Osteoblast (primary cell): ENCODE measurements at regions not wholly inside any gene's neighbourhood (a gene's known extent, or its start where the extent isn't known, plus 50 kb on each side); places are given as distances from the start of the nearest gene placed in this dataset.

Experiments used
- DNase-seq: peaks from one replicate; pipeline ENCODE4 v3.0.0; 2011; ENCODE audit warnings: low spot score, mixed read lengths; ENCODE audit not compliant: insufficient read length; ENCODE audit errors: missing footprints
- H2AFZ ChIP-seq: 2 replicates; pipeline ENCODE4 v1.6.0; 2011; ENCODE audit warnings: mild to moderate bottlenecking, low read length
- H3K27ac ChIP-seq: 2 replicates; pipeline ENCODE4 v1.5.1; 2011; ENCODE audit warnings: mild to moderate bottlenecking, low read depth, low read length, moderate library complexity
- H3K27me3 ChIP-seq: 2 replicates; pipeline ENCODE4 v1.6.0; 2012; ENCODE audit warnings: mild to moderate bottlenecking, control low read depth, inconsistent platforms, low read length, moderate library complexity; ENCODE audit not compliant: insufficient read depth
- H3K36me3 ChIP-seq: 2 replicates; pipeline ENCODE4 v1.5.1; 2011; ENCODE audit warnings: mild to moderate bottlenecking, low read length, control low read depth, moderate library complexity; ENCODE audit not compliant: insufficient read depth
- H3K4me1 ChIP-seq: 2 replicates; pipeline ENCODE4 v1.5.1; 2011; ENCODE audit warnings: mild to moderate bottlenecking, low read length, control low read depth, moderate library complexity; ENCODE audit not compliant: insufficient read depth
- H3K4me2 ChIP-seq: 2 replicates; pipeline ENCODE4 v1.6.0; 2011; ENCODE audit warnings: mild to moderate bottlenecking, low read length; ENCODE audit not compliant: insufficient read depth
- H3K4me3 ChIP-seq: fragments of 200-600 bp; sonication (generic); 3 replicates; pipeline ENCODE4 v1.5.1; 2012; ENCODE audit warnings: mild to moderate bottlenecking, low read length, inconsistent platforms; ENCODE audit not compliant: insufficient read depth
- H3K79me2 ChIP-seq: 2 replicates; pipeline ENCODE4 v1.6.0; 2012; ENCODE audit warnings: mild to moderate bottlenecking, low read length, control low read depth, inconsistent platforms; ENCODE audit not compliant: insufficient read depth
- H3K9me3 ChIP-seq: 2 replicates; pipeline ENCODE4 v1.5.1; 2011; ENCODE audit warnings: low read depth, low read length, control low read depth
- H4K20me1 ChIP-seq: 2 replicates; pipeline ENCODE4 v1.6.0; 2012; ENCODE audit warnings: mild to moderate bottlenecking, low read length, control low read depth; ENCODE audit not compliant: insufficient read depth
- TF ChIP-seq, protein P1 (sequence below): IDR thresholded peaks from 2 replicates; pipeline ENCODE4 v1.5.1; 2011; ENCODE audit warnings: mild to moderate bottlenecking, low read depth, low read length, moderate library complexity; ENCODE audit errors: extremely low read depth

DNA sequence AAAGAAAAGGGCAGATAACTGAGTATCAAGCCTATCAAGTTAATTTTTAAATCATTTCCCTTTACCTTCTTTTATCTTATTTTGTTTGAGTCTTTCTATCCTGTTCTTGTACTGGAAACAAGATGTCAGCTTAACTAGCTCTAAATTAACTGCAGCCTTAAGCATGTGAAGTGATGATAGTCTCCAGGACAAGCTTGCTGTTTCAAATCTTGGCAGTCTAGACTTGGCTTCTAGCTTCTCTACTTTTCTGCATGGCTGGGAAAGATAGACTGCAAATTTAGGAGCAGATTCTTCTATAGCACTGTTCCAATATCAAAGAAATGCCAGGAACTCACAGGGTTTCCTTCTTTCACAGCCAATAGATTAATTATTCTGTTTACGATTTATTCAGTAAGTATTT is 1034.4 kb downstream of the TUSC7 start:
- Histone ChIP-seq H3K27ac (no peak overlapping the region), H3K9me3 (no peaks in the 10 kb centered on the region), H3K4me1 (no peaks in the 10 kb centered on the region), H3K36me3 (no peaks in the 10 kb centered on the region), H3K4me2 (no peak overlapping the region), H3K4me3 (no peak overlapping the region), H3K79me2 (no peaks in the 10 kb centered on the region), H4K20me1 (no peaks in the 10 kb centered on the region), H2AFZ (no peak overlapping the region), H3K27me3 (no peaks in the 10 kb centered on the region)
- DNase-seq = no peak
- TF ChIP-seq, protein P1, sequence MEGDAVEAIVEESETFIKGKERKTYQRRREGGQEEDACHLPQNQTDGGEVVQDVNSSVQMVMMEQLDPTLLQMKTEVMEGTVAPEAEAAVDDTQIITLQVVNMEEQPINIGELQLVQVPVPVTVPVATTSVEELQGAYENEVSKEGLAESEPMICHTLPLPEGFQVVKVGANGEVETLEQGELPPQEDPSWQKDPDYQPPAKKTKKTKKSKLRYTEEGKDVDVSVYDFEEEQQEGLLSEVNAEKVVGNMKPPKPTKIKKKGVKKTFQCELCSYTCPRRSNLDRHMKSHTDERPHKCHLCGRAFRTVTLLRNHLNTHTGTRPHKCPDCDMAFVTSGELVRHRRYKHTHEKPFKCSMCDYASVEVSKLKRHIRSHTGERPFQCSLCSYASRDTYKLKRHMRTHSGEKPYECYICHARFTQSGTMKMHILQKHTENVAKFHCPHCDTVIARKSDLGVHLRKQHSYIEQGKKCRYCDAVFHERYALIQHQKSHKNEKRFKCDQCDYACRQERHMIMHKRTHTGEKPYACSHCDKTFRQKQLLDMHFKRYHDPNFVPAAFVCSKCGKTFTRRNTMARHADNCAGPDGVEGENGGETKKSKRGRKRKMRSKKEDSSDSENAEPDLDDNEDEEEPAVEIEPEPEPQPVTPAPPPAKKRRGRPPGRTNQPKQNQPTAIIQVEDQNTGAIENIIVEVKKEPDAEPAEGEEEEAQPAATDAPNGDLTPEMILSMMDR = no peak

DNA sequence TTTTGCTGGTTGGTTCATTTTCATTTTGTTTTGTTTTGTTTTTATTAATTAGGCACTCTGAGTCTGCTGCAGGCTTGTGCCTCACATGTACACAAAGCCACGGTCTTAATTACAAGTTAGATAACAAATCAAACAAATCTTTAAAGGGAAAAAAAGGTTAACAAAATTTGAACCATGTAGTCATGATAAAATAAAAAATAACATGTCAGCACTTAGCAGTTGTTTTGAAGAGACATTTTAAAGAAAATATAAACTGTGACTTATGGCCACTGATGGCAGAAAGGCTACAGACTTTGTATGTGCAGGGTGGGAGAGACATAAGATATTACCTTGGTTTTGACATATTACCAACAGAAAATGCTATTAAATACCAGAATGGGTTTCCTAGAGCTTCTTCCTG is 1035.4 kb downstream of the TUSC7 start:
- TF ChIP-seq, protein P1 = no peak
- Histone ChIP-seq H3K4me2 (no peak overlapping the region), H3K79me2 (no peaks in the 10 kb centered on the region), H3K36me3 (no peaks in the 10 kb centered on the region), H3K27me3 (no peaks in the 10 kb centered on the region), H4K20me1 (no peaks in the 10 kb centered on the region), H2AFZ (no peak overlapping the region), H3K4me3 (no peak overlapping the region), H3K27ac (no peak overlapping the region), H3K9me3 (no peaks in the 10 kb centered on the region), H3K4me1 (no peaks in the 10 kb centered on the region)
- no peak for DNase-seq

DNA sequence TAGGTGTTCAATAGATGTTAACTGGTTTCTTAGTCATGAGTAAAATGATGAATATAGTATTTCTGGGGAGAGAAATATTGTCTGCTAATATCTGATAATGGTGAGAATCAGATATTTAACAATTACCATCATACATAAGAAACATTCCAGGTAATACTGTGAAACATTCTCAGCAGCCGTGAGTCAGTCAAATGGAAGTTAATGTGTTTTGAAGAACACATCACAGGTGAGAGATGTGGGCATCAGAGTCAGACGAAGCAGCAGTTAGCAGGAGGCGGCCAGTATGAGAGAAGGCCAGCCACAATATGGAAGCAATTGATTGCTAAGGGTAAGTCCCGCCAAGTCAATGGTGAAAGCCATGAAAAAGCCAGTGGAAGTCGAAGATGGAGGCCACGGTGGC is 1035.9 kb downstream of the TUSC7 start:
- no peaks in the 10 kb centered on the region for H3K36me3 ChIP-seq
- no peaks in the 10 kb centered on the region for H3K4me1 ChIP-seq
- no peaks in the 10 kb centered on the region for H3K79me2 ChIP-seq
- H3K4me2 ChIP-seq = no peak overlapping the region
- TF ChIP-seq, protein P1 = no peak
- no peaks in the 10 kb centered on the region for H3K9me3 ChIP-seq
- no peaks in the 10 kb centered on the region for H4K20me1 ChIP-seq
- no peak overlapping the region for H3K27ac ChIP-seq
- DNase-seq = no peak
- no peak overlapping the region for H2AFZ ChIP-seq
- no peak overlapping the region for H3K4me3 ChIP-seq
- no peaks in the 10 kb centered on the region for H3K27me3 ChIP-seq

DNA sequence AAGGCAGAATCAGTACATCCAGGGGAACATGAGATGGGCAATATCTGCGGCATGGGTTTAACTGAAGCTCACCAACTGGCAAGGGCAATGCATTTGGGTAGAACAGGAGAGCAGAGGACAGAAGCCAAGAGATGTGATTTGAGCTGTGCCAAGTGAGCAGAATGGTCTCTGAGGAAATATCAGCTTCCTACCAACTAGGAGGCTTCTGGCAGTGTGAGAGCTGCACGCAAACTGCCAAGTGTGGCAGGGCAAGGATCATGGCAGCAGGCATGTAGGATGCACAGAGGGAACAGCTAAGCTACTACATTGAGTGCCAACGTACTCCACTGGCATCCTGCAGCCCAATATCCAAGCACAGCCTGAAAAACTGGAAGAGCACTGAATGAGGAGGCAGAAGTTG is 1036.5 kb downstream of the TUSC7 start:
- Histone ChIP-seq H3K4me2 (no peak overlapping the region), H3K36me3 (no peaks in the 10 kb centered on the region), H3K27me3 (no peaks in the 10 kb centered on the region), H3K4me1 (no peaks in the 10 kb centered on the region), H3K27ac (no peak overlapping the region), H4K20me1 (no peaks in the 10 kb centered on the region), H3K79me2 (no peaks in the 10 kb centered on the region), H3K9me3 (no peaks in the 10 kb centered on the region), H2AFZ (no peak overlapping the region), H3K4me3 (no peak overlapping the region)
- no peak for DNase-seq
- TF ChIP-seq, protein P1 = no peak
